ENCODE measurements at regions not wholly inside any gene's neighbourhood (a gene's known extent, or its start where the extent isn't known, plus 50 kb on each side); places are given as distances from the start of the nearest gene placed in this dataset.

DNA sequence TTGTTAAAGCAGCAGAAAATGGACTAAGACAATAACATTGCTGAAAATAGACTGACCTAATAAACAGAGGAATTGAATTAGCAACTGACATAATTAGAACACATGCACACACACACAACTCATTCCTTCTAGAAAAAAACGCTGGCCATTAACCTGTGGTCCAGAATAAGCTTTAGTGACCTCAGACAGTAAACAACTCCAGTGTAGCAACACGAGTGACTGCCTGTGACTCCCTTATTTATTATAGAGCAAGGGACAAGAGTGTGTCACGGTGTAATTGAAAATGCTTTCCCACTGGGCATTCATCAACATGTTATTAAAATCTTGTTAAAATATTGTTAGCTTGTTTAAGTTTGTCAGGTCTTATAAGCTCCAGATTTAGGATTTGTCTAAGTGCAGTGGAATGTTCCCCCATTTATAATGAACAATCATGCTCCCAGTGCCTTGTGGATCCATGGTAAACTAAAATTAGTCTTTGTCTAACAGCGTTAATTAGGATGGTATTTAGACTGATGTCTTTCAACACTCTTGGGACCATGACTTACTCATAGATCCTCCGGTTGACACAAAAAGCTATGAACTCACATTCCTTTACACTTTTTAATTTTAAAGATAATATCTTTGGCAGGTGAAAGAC is 111.7 kb upstream of the IRS2 start:
- 90% methylated on average over 5 of the region's 5 CpGs for WGBS, 2 donors
- DNase-seq = no peak
- Histone ChIP-seq H3K27ac (no peak overlapping the region), H3K9me3 (no peaks in the 10 kb centered on the region), H3K4me3 (no peak overlapping the region), H3K36me3 (ENCODE audit: low read depth, missing control alignments) (no peaks in the 10 kb centered on the region), H3K4me1 (peaks cover 3% of the 10 kb centered on the region), H3K27me3 (no peaks in the 10 kb centered on the region)
- intact Hi-C loops (cut with DNase I; ENCODE audit: low total_unique reads) = no loop called here
- TF ChIP-seq, protein P1, sequence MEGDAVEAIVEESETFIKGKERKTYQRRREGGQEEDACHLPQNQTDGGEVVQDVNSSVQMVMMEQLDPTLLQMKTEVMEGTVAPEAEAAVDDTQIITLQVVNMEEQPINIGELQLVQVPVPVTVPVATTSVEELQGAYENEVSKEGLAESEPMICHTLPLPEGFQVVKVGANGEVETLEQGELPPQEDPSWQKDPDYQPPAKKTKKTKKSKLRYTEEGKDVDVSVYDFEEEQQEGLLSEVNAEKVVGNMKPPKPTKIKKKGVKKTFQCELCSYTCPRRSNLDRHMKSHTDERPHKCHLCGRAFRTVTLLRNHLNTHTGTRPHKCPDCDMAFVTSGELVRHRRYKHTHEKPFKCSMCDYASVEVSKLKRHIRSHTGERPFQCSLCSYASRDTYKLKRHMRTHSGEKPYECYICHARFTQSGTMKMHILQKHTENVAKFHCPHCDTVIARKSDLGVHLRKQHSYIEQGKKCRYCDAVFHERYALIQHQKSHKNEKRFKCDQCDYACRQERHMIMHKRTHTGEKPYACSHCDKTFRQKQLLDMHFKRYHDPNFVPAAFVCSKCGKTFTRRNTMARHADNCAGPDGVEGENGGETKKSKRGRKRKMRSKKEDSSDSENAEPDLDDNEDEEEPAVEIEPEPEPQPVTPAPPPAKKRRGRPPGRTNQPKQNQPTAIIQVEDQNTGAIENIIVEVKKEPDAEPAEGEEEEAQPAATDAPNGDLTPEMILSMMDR (IDR thresholded peaks at IDR 0.05) = no peak
- TF ChIP-seq POLR2A (IDR thresholded peaks at IDR 0.05) = no peak

DNA sequence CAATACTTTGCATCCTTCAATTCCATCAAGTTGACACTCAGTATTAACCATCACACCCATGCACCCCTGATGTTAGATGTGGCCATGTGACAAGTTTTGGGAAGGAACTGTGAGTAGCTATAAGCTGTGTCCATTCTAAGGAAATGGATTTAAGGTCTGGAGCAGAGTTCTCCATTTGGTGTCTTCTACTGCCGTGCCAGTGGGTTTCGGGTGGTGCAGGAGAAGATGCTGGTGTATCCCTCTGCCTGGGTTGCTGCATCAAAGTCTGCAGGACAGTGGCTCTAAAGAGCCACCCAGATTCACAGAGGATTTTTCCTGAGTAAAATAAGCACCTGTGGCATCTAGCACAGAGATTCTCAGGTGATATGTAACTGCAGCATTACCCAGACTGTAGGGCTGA is 105.7 kb upstream of the IRS2 start:
- no peaks in the 10 kb centered on the region for H3K27me3 ChIP-seq
- no peak overlapping the region for H3K27ac ChIP-seq
- no peaks in the 10 kb centered on the region for H3K4me1 ChIP-seq
- intact Hi-C loops (cut with DNase I; ENCODE audit: low total_unique reads) = no loop called here
- DNase-seq = no peak
- H3K9me3 ChIP-seq = no peaks in the 10 kb centered on the region
- no peak for TF ChIP-seq POLR2A (IDR thresholded peaks at IDR 0.05)
- TF ChIP-seq, protein P1 (IDR thresholded peaks at IDR 0.05) = no peak
- H3K4me3 ChIP-seq = no peak overlapping the region
- H3K36me3 ChIP-seq (ENCODE audit: low read depth, missing control alignments) = no peaks in the 10 kb centered on the region
- 97 to 100% methylated on average over 2 of the region's 2 CpGs for WGBS, 2 donors

DNA sequence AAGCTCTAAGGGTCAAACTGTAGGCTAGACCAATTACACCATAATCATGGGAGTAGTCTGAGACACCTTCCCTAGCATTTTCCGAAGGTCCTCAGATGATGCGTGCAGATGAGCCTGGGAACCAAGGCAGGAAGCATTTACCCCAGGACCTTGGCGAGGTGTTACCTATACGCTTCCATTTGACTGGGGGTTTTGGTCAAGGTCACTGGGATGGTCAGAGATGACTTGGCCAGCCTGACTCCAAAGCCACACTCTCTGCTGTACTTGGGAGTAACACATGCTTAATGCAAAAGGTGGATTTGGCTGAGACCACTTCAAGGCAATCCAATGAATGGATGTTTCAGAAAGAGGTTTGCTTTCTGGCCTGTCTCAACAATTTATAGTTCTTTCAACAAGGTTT is 98.9 kb upstream of the IRS2 start:
- Histone ChIP-seq H3K4me3 (no peak overlapping the region), H3K27ac (no peak overlapping the region), H3K4me1 (no peaks in the 10 kb centered on the region), H3K27me3 (no peaks in the 10 kb centered on the region), H3K36me3 (ENCODE audit: low read depth, missing control alignments) (no peaks in the 10 kb centered on the region), H3K9me3 (no peaks in the 10 kb centered on the region)
- 95 to 100% methylated on average over 2 to 4 of the region's 4 CpGs for WGBS, 2 donors
- intact Hi-C loops (cut with DNase I; ENCODE audit: low total_unique reads) = no loop called here
- TF ChIP-seq POLR2A (IDR thresholded peaks at IDR 0.05) = no peak
- TF ChIP-seq, protein P1 (IDR thresholded peaks at IDR 0.05) = no peak
- no peak for DNase-seq

DNA sequence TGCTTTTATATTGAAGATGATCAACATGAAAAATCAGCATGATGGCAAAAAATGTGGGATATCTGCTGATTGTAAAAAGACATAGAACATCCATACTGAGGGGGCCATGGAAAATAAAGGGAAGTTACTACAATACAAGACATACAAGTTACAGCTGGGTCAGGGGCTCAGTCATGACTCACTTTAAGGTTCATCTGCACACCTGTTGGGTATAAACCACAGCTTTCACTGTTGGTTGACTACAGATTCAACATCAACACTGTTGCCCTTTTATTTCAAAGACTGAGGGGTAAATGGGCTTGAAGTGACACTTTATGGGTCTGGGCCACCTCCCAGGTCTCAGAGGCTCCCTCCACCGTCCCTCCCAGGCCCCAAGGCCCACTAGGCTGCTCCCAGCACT is 98.1 kb upstream of the IRS2 start:
- H3K27me3 ChIP-seq = no peaks in the 10 kb centered on the region
- H3K4me1 ChIP-seq = no peaks in the 10 kb centered on the region
- no peak overlapping the region for H3K4me3 ChIP-seq
- intact Hi-C loops (cut with DNase I; ENCODE audit: low total_unique reads) = no loop called here
- H3K36me3 ChIP-seq (ENCODE audit: low read depth, missing control alignments) = no peaks in the 10 kb centered on the region
- DNase-seq = no peak
- H3K27ac ChIP-seq = no peak overlapping the region
- H3K9me3 ChIP-seq = no peaks in the 10 kb centered on the region
- TF ChIP-seq, protein P1 (IDR thresholded peaks at IDR 0.05) = no peak
- WGBS, 2 donors = 64 to 82% methylated on average over 1 of the region's 1 CpG
